Peyer's patch (tissue), 4 donors: ENCODE measurements at regions not wholly inside any gene's neighbourhood (a gene's known extent, or its start where the extent isn't known, plus 50 kb on each side); places are given as distances from the start of the nearest gene placed in this dataset.

Experiments used
- DNase-seq, 3 donors: peaks; one replicate each; pipeline ENCODE4 v3.0.0-alpha.2; 2017 to 2019
- H3K27ac ChIP-seq, 4 donors: fragments of 200-600 bp; sonication (generic); one replicate each; pipeline ENCODE4 v1.5.1; 2016 to 2019
- H3K27me3 ChIP-seq, 2 donors: fragments of 200-600 bp; sonication (generic); one replicate each; pipeline ENCODE4 v1.5.1; 2019
- H3K36me3 ChIP-seq, 3 donors: fragments of 200-600 bp; sonication (generic); one replicate each; pipeline ENCODE4 v1.5.1; 2016 to 2019
- H3K4me1 ChIP-seq, 4 donors: fragments of 200-600 bp; sonication (generic); one replicate each; pipeline ENCODE4 v1.5.1; 2016 to 2019
- H3K4me3 ChIP-seq, 4 donors: fragments of 200-600 bp; sonication (generic); 1 replicate in 3 of 4; 2 replicates in 1 of 4; pipeline ENCODE4 v1.5.1; 2016 to 2019; ENCODE audit warnings: mild to moderate bottlenecking in 1 of 4
- H3K9me3 ChIP-seq, 4 donors: fragments of 200-600 bp; sonication (generic); one replicate each; pipeline ENCODE4 v1.5.1; 2016 to 2019; ENCODE audit warnings: mild to moderate bottlenecking in 1 of 4
- POLR2A ChIP-seq, 2 donors: fragments of 450-650 bp; IDR thresholded peaks; one replicate each; pipeline ENCODE4 v1.5.1; 2017; ENCODE audit warnings: antibody characterized with exemption in 2 of 2, mild to moderate bottlenecking in 2 of 2, moderate library complexity in 2 of 2
- TF ChIP-seq, protein P1 (sequence below), 6 experiments: fragments of 450-650 bp in 4 of 6; fragments of 200-600 bp in 2 of 6; sonication (generic) in 1 of 6; IDR thresholded peaks; one replicate each; pipeline ENCODE4 v1.5.1; 2017 to 2019; ENCODE audit warnings: antibody characterized with exemption in 6 of 6, mild to moderate bottlenecking in 3 of 6, moderate library complexity in 1 of 6

DNA sequence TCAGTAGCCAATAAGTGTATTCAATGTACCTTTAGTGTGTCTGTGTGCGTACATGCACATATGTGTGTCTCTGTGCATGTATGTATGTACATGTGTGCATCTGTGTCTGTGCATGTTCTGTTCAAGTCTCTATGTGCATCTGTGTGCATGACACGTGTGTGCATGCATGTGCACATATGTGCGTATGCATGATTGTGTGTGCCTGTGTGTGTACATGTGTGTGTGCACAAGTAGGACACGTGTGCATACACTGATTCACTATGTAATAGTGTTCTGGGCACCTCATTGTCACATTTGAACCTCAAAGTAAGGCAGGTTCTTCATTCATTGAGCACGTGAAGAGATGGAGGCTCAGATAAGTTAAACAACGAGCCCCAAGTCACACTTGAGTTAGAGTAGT lies 142.6 kb upstream of the COPS8 start:
- Histone ChIP-seq H3K9me3 (no peaks in the 10 kb centered on the region), H3K27ac (no peak overlapping the region), H3K36me3 (no peaks in the 10 kb centered on the region), H3K27me3 (no peaks in the 10 kb centered on the region), H3K4me1 (peaks cover 0 to 3% (median 0%) of the 10 kb centered on the region in 4 donors), H3K4me3 (no peak overlapping the region)
- no peak for DNase-seq
- TF ChIP-seq, protein P1, sequence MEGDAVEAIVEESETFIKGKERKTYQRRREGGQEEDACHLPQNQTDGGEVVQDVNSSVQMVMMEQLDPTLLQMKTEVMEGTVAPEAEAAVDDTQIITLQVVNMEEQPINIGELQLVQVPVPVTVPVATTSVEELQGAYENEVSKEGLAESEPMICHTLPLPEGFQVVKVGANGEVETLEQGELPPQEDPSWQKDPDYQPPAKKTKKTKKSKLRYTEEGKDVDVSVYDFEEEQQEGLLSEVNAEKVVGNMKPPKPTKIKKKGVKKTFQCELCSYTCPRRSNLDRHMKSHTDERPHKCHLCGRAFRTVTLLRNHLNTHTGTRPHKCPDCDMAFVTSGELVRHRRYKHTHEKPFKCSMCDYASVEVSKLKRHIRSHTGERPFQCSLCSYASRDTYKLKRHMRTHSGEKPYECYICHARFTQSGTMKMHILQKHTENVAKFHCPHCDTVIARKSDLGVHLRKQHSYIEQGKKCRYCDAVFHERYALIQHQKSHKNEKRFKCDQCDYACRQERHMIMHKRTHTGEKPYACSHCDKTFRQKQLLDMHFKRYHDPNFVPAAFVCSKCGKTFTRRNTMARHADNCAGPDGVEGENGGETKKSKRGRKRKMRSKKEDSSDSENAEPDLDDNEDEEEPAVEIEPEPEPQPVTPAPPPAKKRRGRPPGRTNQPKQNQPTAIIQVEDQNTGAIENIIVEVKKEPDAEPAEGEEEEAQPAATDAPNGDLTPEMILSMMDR (IDR thresholded peaks at IDR 0.05) = no peak
- TF ChIP-seq POLR2A (IDR thresholded peaks at IDR 0.05) = no peak

DNA sequence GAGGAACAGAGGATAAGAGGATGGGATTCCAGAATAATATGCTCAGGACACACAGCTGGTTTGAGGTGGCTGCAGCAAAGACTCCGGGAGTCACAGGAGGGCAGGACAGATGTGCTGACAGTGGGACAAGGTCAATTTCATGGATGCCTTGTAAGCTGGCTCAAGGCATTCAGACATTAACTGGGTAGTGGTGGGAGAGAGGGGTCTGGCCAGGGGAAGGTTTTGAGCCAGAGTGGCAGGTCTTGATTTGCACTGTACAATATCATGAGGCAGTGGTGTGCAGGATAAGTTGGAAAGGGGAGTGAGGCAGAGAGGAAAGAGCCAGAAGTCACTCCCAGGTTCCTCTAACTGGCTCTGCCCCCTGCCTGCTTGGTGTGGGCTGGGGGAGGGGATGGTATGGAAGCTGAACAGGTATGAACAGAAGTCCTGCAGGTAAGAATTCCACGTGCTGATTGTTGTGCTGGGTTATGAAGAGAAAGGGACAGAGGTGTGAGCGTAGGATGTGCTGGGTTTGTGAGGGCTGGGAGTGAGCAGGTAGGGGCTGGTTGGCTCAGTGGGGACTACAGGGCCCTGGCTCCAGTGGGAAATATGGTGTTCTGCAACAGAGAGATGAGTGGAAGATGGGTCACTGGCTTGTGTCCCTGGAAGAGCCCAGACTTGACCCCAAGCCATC lies 141.7 kb upstream of the COPS8 start:
- DNase-seq = no peak
- H3K4me1 ChIP-seq = peaks cover 0 to 3% (median 0%) of the 10 kb centered on the region in 4 donors
- no peak overlapping the region for H3K27ac ChIP-seq
- no peaks in the 10 kb centered on the region for H3K27me3 ChIP-seq
- no peak overlapping the region for H3K4me3 ChIP-seq
- TF ChIP-seq POLR2A (IDR thresholded peaks at IDR 0.05) = no peak
- TF ChIP-seq, protein P1 (IDR thresholded peaks at IDR 0.05) = no peak
- H3K9me3 ChIP-seq = no peaks in the 10 kb centered on the region
- no peaks in the 10 kb centered on the region for H3K36me3 ChIP-seq

DNA sequence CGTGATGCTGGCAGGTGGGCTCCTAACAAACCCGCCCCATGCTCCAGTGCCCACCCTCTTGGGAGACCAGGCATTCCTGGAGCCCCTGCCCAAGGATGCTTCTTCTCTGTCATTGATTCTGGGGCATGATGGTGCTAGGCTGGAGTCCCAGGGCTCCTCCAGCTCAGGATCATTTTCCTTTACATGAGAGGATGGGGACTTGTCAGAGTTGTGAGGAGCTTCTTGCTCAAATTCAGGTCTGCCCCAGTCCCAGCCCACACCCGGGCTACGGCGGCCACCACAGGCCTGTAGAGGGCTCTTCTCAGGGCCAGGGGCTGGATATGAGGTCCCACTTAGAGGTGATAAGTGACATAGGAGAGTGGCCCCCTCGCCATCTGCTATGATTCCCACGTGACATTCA lies 141.1 kb upstream of the COPS8 start:
- no peak overlapping the region for H3K4me3 ChIP-seq
- no peaks in the 10 kb centered on the region for H3K9me3 ChIP-seq
- no peak for TF ChIP-seq POLR2A (IDR thresholded peaks at IDR 0.05)
- TF ChIP-seq, protein P1 (IDR thresholded peaks at IDR 0.05) = no peak
- H3K4me1 ChIP-seq = peaks cover 0 to 3% (median 0%) of the 10 kb centered on the region in 4 donors
- H3K36me3 ChIP-seq = no peaks in the 10 kb centered on the region
- no peaks in the 10 kb centered on the region for H3K27me3 ChIP-seq
- no peak for DNase-seq
- H3K27ac ChIP-seq = no peak overlapping the region

DNA sequence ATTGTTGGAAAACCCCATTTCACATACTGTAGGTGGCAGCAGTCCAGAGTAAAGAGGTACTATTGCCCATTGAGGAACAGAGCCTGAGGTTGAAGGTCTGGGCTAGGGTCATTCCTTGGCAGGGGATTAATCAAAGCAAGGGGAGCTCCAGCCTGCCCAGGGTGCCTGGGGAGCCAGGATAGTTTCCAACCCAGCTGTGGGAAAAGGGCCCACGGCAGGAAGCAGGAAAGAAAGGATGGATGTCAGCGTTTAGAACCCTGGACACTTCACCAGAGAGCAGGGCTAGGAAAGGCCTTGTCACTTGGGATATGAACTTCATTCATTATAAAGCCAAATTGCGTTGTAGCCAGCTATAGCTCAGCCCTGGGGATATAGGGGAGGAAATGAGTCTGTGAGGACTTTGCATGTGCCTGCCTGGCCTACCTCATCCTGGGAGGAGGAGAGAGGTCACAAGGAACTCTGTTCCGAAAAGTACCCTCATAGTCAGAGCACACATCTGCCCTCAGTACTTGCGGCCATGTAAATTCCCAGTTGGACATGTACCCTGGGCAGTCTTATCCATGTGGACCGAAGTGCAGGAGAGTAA lies 140.2 kb upstream of the COPS8 start:
- no peak overlapping the region for H3K27ac ChIP-seq
- no peak overlapping the region for H3K4me3 ChIP-seq
- no peak for DNase-seq
- H3K9me3 ChIP-seq = no peaks in the 10 kb centered on the region
- H3K4me1 ChIP-seq = peaks cover 0 to 3% (median 0%) of the 10 kb centered on the region in 4 donors
- no peak for TF ChIP-seq POLR2A (IDR thresholded peaks at IDR 0.05)
- TF ChIP-seq, protein P1 (IDR thresholded peaks at IDR 0.05) = no peak
- no peaks in the 10 kb centered on the region for H3K27me3 ChIP-seq
- H3K36me3 ChIP-seq = no peaks in the 10 kb centered on the region

DNA sequence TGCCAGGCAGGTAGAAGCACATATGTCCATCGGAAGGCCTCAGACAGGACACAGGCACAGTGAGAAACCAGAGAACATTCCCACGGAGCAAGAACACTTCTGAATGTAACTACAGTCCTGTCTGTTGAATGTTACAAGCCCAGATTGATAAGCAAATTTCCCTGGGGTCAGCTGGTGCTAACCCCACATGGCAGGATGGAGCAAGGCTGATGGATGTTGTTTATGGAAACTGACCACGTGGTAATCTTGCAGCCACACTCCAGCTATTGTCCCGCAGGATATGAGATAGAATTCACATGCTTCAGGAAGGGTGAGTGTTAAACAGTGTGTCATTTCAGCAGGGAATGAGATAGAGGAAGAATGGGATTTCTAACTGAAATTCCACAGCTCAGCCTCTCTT lies 138.8 kb upstream of the COPS8 start:
- Histone ChIP-seq H3K4me3 (no peak overlapping the region), H3K27me3 (no peaks in the 10 kb centered on the region), H3K4me1 (peaks cover 0 to 3% (median 0%) of the 10 kb centered on the region in 4 donors), H3K27ac (no peak overlapping the region), H3K9me3 (no peaks in the 10 kb centered on the region), H3K36me3 (no peaks in the 10 kb centered on the region)
- TF ChIP-seq, protein P1 (IDR thresholded peaks at IDR 0.05) = no peak
- no peak for TF ChIP-seq POLR2A (IDR thresholded peaks at IDR 0.05)
- no peak for DNase-seq
